ENCODE measurements at regions not wholly inside any gene's neighbourhood (a gene's known extent, or its start where the extent isn't known, plus 50 kb on each side); places are given as distances from the start of the nearest gene placed in this dataset.

DNA sequence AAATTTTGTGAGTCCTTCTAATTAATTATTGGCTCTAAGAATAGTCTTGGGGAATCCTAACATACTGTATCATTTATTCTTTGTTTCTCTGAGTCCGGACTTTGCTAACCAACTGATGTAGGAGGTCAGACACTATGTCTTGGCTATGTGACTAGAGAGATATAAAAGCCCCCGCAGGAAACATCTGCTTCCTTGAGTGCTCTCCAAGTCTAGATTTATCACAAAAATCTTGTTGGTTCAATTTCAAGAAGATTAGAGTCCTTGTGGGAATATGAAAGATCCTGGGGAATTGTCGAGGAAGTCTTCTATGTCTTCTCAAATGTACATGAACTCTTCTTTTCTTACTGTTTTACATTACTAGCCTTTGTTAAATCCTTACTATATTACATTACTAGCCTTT lies 1712.5 kb downstream of the NCAM2 start:
- no peak overlapping the region for H3K18ac ChIP-seq (ENCODE audit: extremely low read depth, low read length)
- no peak overlapping the region for H2AK5ac ChIP-seq (ENCODE audit: low read depth, low read length)
- FAIRE-seq: no peak
- peaks cover 5 to 10% of the 10 kb centered on the region in 2 experiments; a peak in 2 of 4 replicates for H3K9me3 ChIP-seq (ENCODE audit: insufficient read depth in 2 of 2, low read depth in 1 of 2, low read length in 1 of 2)
- POLR2A ChIA-PET (ENCODE audit: partially characterized antibody): no interaction called here
- no peak overlapping the region for H3K4me3 ChIP-seq (ENCODE audit: extremely low read depth in 1 of 4, insufficient read depth in 2 of 4, low read depth in 3 of 4, low read length in 4 of 4)
- no peak overlapping the region for H4K91ac ChIP-seq (replicated peaks; ENCODE audit: insufficient read length, low read length)
- WGBS, 2 experiments (ENCODE audit: extremely low coverage in 1 of 2, insufficient coverage in 1 of 2, insufficient read length in 1 of 2, insufficient replicate concordance in 2 of 2, low coverage in 1 of 2, low lambda C conversion rate in 2 of 2, missing lambda C conversion rate in 1 of 2): 91% methylated on average over 3 of the region's 3 CpGs; no CpG with 5 or more reads in 1 of the 2 experiments
- H2AFZ ChIP-seq (ENCODE audit: low read length): no peak overlapping the region
- H3K36me3 ChIP-seq (ENCODE audit: control insufficient read depth in 2 of 4, insufficient read depth in 4 of 4, low read length in 3 of 4): no peaks in the 10 kb centered on the region
- H3K79me1 ChIP-seq (ENCODE audit: low read depth, low read length): no peaks in the 10 kb centered on the region
- H3K4me2 ChIP-seq (ENCODE audit: insufficient read depth in 1 of 2, low read depth in 2 of 2, low read length in 2 of 2): no peak overlapping the region
- H3K4ac ChIP-seq (replicated peaks; ENCODE audit: insufficient read length, low read depth, low read length): no peak overlapping the region
- no peaks in the 10 kb centered on the region for H3K4me1 ChIP-seq (replicated peaks in 1 of 4; ENCODE audit: control insufficient read depth in 3 of 4, insufficient read depth in 4 of 4, low read length in 3 of 4)
- no peak overlapping the region for H2BK15ac ChIP-seq (ENCODE audit: low read length)
- no peak overlapping the region for H4K5ac ChIP-seq (ENCODE audit: insufficient read length, low read depth, low read length)
- H4K8ac ChIP-seq (ENCODE audit: extremely low read depth, insufficient read depth, low read length): no peak overlapping the region
- no peaks in the 10 kb centered on the region for H4K20me1 ChIP-seq (replicated peaks in 1 of 2; ENCODE audit: control insufficient read depth in 1 of 2, insufficient read depth in 2 of 2, low read length in 2 of 2)
- CTCF ChIA-PET (ENCODE audit: partially characterized antibody): no interaction called here
- H3K23ac ChIP-seq (ENCODE audit: insufficient read length): no peak overlapping the region
- no peak overlapping the region for H2BK12ac ChIP-seq (ENCODE audit: low read depth, low read length)
- no peak overlapping the region for H2BK20ac ChIP-seq (ENCODE audit: low read length)
- no peaks in the 10 kb centered on the region for H3K27me3 ChIP-seq (replicated peaks in 1 of 4; ENCODE audit: control insufficient read depth in 3 of 4, extremely low read depth in 1 of 4, insufficient read depth in 3 of 4, low read length in 3 of 4)
- no peak overlapping the region for H3K27ac ChIP-seq (ENCODE audit: low read depth, low read length)
- no peak overlapping the region for H2BK120ac ChIP-seq (replicated peaks; ENCODE audit: low read depth, low read length)
- H3K23me2 ChIP-seq (ENCODE audit: low read depth, low read length): no peaks in the 10 kb centered on the region
- no peaks in the 10 kb centered on the region for H3K79me2 ChIP-seq (ENCODE audit: control insufficient read depth in 1 of 2, insufficient read depth in 2 of 2, low read length in 2 of 2)
- no peak overlapping the region for H3K56ac ChIP-seq (replicated peaks; ENCODE audit: insufficient read length, low read depth, low read length)
- no peak overlapping the region for H3K9ac ChIP-seq (replicated peaks in 1 of 4; ENCODE audit: extremely low read depth in 1 of 4, low read depth in 3 of 4, low read length in 3 of 4)
- TF ChIP-seq SIRT6 (IDR thresholded peaks at IDR 0.05; ENCODE audit: low read length) (no peak), CBX5 (IDR thresholded peaks at IDR 0.05; ENCODE audit: low read depth, low read length) (no peak), EZH2 (IDR thresholded peaks at IDR 0.05; ENCODE audit: low read depth, low read length, severe bottlenecking) (no peak), POLR2A (IDR thresholded peaks at IDR 0.05; ENCODE audit: control extremely low read depth in 1 of 2, low read depth in 2 of 2, low read length in 2 of 2) (no peak), CREB1 (IDR thresholded peaks at IDR 0.05) (no peak), FOSL1 (IDR thresholded peaks at IDR 0.05; ENCODE audit: insufficient read depth, low read depth, low read length) (no peak), TAF7 (optimal IDR thresholded peaks at IDR 0.05; ENCODE audit: borderline replicate concordance, low read depth, low read length) (no peak), SIN3A (conservative IDR thresholded peaks at IDR 0.05 in 1 of 2, IDR thresholded peaks at IDR 0.05 in 1 of 2; ENCODE audit: low read depth in 1 of 2, low read length in 2 of 2) (no peak), POU5F1 (IDR thresholded peaks at IDR 0.05; ENCODE audit: low read depth, low read length) (no peak), TBP (IDR thresholded peaks at IDR 0.05; ENCODE audit: low read depth, low read length) (no peak), GABPA (IDR thresholded peaks at IDR 0.05; ENCODE audit: borderline replicate concordance, insufficient read depth, low read length) (no peak), CTBP2 (IDR thresholded peaks at IDR 0.05; ENCODE audit: borderline replicate concordance, insufficient read depth, insufficient read length, low read length) (no peak)
- TF ChIP-seq, protein P1, sequence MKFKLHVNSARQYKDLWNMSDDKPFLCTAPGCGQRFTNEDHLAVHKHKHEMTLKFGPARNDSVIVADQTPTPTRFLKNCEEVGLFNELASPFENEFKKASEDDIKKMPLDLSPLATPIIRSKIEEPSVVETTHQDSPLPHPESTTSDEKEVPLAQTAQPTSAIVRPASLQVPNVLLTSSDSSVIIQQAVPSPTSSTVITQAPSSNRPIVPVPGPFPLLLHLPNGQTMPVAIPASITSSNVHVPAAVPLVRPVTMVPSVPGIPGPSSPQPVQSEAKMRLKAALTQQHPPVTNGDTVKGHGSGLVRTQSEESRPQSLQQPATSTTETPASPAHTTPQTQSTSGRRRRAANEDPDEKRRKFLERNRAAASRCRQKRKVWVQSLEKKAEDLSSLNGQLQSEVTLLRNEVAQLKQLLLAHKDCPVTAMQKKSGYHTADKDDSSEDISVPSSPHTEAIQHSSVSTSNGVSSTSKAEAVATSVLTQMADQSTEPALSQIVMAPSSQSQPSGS (IDR thresholded peaks at IDR 0.05; ENCODE audit: low read length): no peak
- no peak overlapping the region for H2BK5ac ChIP-seq (ENCODE audit: low read depth, low read length)
- no peak for DNase-seq (ENCODE audit: low read depth in 1 of 2, low spot score in 2 of 2)
- no peak overlapping the region for H3K14ac ChIP-seq (ENCODE audit: insufficient read length)

All from H1 (cell line).